ENCODE measurements at regions not wholly inside any gene's neighbourhood (a gene's known extent, or its start where the extent isn't known, plus 50 kb on each side); places are given as distances from the start of the nearest gene placed in this dataset.
"Not testable (repeated sequence)": the region's sequence is repeated elsewhere in the genome, so short reads cannot be mapped to it uniquely, and the experiment has no call there.

- DNase-seq: no peak
Measured at GRCh38 chr21:39022035-39022434, 161.2 kb downstream of the PSMG1 start.

- DNase-seq: no peak
Measured at GRCh38 chr21:39021478-39021832, 161.8 kb downstream of the PSMG1 start.

- no peak for DNase-seq
Measured at GRCh38 chr21:39020751-39021477, 162.3 kb downstream of the PSMG1 start.

GRCh38 chr21:39018730-39019129 lies 164.5 kb downstream of the PSMG1 start:
- DNase-seq: no peak

- no peak for DNase-seq
Measured at GRCh38 chr21:39016740-39017315, 166.4 kb downstream of the PSMG1 start.

GRCh38 chr21:39014747-39015146 lies 168.5 kb downstream of the PSMG1 start:
- no peak for DNase-seq

GRCh38 chr21:39012326-39013230 lies 170.7 kb downstream of the PSMG1 start:
- DNase-seq: no peak

GRCh38 chr21:39011911-39012310 lies 171.3 kb downstream of the PSMG1 start:
- no peak for DNase-seq

GRCh38 chr21:39010629-39011404 lies 172.4 kb downstream of the PSMG1 start:
- no peak for DNase-seq

GRCh38 chr21:39009587-39010225 lies 173.5 kb downstream of the PSMG1 start:
- no peak for DNase-seq

- no peak for DNase-seq
Measured at GRCh38 chr21:39007985-39008384, 175.3 kb downstream of the PSMG1 start.

- DNase-seq: no peak
Measured at GRCh38 chr21:39007532-39007931, 175.7 kb downstream of the PSMG1 start.

GRCh38 chr21:39006571-39007311 lies 176.5 kb downstream of the PSMG1 start:
- no peak for DNase-seq

- no peak for DNase-seq
Measured at GRCh38 chr21:39005502-39005787, 177.8 kb downstream of the PSMG1 start.

GRCh38 chr21:39004634-39005501 lies 178.4 kb downstream of the PSMG1 start:
- no peak for DNase-seq

- DNase-seq: no peak
Measured at GRCh38 chr21:39003982-39004633, 179.1 kb downstream of the PSMG1 start.

- DNase-seq: no peak
Measured at GRCh38 chr21:39001341-39001740, 181.9 kb downstream of the PSMG1 start.

- no peak for DNase-seq
Measured at GRCh38 chr21:39000496-39000895, 182.8 kb downstream of the PSMG1 start.

- DNase-seq: no peak
Measured at GRCh38 chr21:38999161-38999560, 184.1 kb downstream of the PSMG1 start.

- not testable (repeated sequence) for DNase-seq
Measured at GRCh38 chr21:38998281-38998680, 185.0 kb downstream of the PSMG1 start.

GRCh38 chr21:38997843-38998175 lies 185.4 kb downstream of the PSMG1 start:
- DNase-seq: not testable (repeated sequence)

Measured in stimulated activated CD4-positive, alpha-beta T cell treated with anti-CD3 and anti-CD28 coated beads, Interleukin-2, amount 100 ng/mL, for 24 hours (primary cell).